Transverse colon (tissue), 4 donors: ENCODE measurements at regions not wholly inside any gene's neighbourhood (a gene's known extent, or its start where the extent isn't known, plus 50 kb on each side); places are given as distances from the start of the nearest gene placed in this dataset.

Source experiments
- DNase-seq: peaks from one replicate; pipeline ENCODE4 v3.0.0-alpha.2; 2019
- H3K27ac ChIP-seq, 4 donors: fragments of 200-600 bp; sonication (generic); 2 replicates each; pipeline ENCODE4 v1.5.1; 2016 to 2018; ENCODE audit warnings: inconsistent platforms in 4 of 4
- H3K27me3 ChIP-seq: fragments of 200-600 bp; sonication (generic); 2 replicates; pipeline ENCODE4 v1.5.1; 2017; ENCODE audit warnings: inconsistent platforms
- H3K36me3 ChIP-seq, 4 donors: fragments of 200-600 bp; sonication (generic); 2 replicates each; pipeline ENCODE4 v1.5.1; 2017 to 2019; ENCODE audit warnings: inconsistent platforms in 4 of 4
- H3K4me1 ChIP-seq, 4 donors: fragments of 200-600 bp; sonication (generic); 2 replicates each; pipeline ENCODE4 v1.5.1; 2017 to 2020; ENCODE audit warnings: inconsistent platforms in 4 of 4
- H3K4me3 ChIP-seq, 4 donors: fragments of 200-600 bp; sonication (generic); 1 replicate in 1 of 4; 2 replicates in 3 of 4; pipeline versions ENCODE4 v1.5.1 to v1.6.1; 2017 to 2019; ENCODE audit warnings: inconsistent platforms in 4 of 4
- H3K9me3 ChIP-seq, 2 donors: fragments of 200-600 bp; sonication (generic); 2 replicates each; pipeline ENCODE4 v1.5.1; 2017 to 2019; ENCODE audit warnings: inconsistent platforms in 2 of 2
- EP300 ChIP-seq: sonication (generic); formaldehyde crosslinking; IDR thresholded peaks from one replicate; pipeline ENCODE4 v1.6.1; 2017; ENCODE audit warnings: antibody characterized with exemption, low read depth
- POLR2A ChIP-seq: fragments of 450-650 bp; IDR thresholded peaks from one replicate; pipeline ENCODE4 v1.6.1; 2016; ENCODE audit warnings: antibody characterized with exemption, mild to moderate bottlenecking, moderate library complexity
- POLR2AphosphoS5 ChIP-seq, 3 donors: sonication (generic); formaldehyde crosslinking; IDR thresholded peaks; one replicate each; pipeline ENCODE4 v1.6.1; 2016; ENCODE audit warnings: antibody characterized with exemption in 3 of 3
- WGBS, 2 donors: methylation state at CpG; one replicate each; pipeline ENCODE4 v1.1.5; 2018; ENCODE audit warnings: low coverage in 1 of 2; 5-methylcytosine and 5-hydroxymethylcytosine counted together
- in situ Hi-C, 4 donors: fragments of 200-750 bp; cut with MboI; loops; one replicate each; pipeline versions ENCODE4 v1.15.0 to v1.15.1; 2017; ENCODE audit warnings: low sequenced_read_pairs in 3 of 4, low pct_ligation_motif_present in 1 of 4, low pct_unique_long_range_greater_than_20kb in 1 of 4
- intact Hi-C: fragments of 100-400 bp; cut with DNase I; formaldehyde crosslinking; loops from one replicate; pipeline ENCODE4 v1.15.1; 2023; ENCODE audit warnings: low total_unique reads
- TF ChIP-seq, protein P1 (sequence below), 5 experiments: fragments of 200-600 bp in 3 of 5; fragments of 450-650 bp in 2 of 5; sonication (generic) in 3 of 5; IDR thresholded peaks; 1 replicate in 2 of 5; 2 replicates in 3 of 5; pipeline ENCODE4 v1.5.1; 2016 to 2017; ENCODE audit warnings: antibody characterized with exemption in 5 of 5, inconsistent platforms in 3 of 5, mild to moderate bottlenecking in 2 of 5, moderate library complexity in 1 of 5

DNA sequence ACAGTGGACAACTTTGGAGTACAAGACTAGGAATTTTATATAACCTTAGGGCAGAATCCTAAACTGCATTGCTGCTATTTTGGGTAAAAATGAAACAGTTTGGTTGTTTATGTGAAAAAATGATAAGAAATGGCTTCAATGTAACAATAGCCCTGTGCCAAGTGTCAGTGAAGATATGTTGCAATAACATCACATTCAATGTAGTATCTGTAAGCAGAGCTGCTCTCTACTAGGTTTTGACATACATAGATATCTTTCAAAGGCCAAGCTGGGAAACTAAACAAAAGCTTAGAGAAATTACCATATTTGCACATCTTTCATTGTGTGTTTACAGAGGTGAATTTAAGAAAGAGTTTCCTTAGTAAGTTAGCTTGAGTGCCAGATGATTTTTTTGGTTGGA, 135.0 kb upstream of the DOK6 start:
- intact Hi-C loops (no loop called here), in situ Hi-C loops (no loop called here)
- Histone ChIP-seq H3K4me1 (no peaks in the 10 kb centered on the region), H3K27ac (no peak overlapping the region), H3K4me3 (no peak overlapping the region), H3K27me3 (no peaks in the 10 kb centered on the region), H3K9me3 (no peaks in the 10 kb centered on the region), H3K36me3 (no peaks in the 10 kb centered on the region)
- DNase-seq: no peak
- no peak for TF ChIP-seq POLR2A
- TF ChIP-seq, protein P1, sequence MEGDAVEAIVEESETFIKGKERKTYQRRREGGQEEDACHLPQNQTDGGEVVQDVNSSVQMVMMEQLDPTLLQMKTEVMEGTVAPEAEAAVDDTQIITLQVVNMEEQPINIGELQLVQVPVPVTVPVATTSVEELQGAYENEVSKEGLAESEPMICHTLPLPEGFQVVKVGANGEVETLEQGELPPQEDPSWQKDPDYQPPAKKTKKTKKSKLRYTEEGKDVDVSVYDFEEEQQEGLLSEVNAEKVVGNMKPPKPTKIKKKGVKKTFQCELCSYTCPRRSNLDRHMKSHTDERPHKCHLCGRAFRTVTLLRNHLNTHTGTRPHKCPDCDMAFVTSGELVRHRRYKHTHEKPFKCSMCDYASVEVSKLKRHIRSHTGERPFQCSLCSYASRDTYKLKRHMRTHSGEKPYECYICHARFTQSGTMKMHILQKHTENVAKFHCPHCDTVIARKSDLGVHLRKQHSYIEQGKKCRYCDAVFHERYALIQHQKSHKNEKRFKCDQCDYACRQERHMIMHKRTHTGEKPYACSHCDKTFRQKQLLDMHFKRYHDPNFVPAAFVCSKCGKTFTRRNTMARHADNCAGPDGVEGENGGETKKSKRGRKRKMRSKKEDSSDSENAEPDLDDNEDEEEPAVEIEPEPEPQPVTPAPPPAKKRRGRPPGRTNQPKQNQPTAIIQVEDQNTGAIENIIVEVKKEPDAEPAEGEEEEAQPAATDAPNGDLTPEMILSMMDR (IDR thresholded peaks at IDR 0.05): no peak
- TF ChIP-seq EP300: no peak
- TF ChIP-seq POLR2AphosphoS5 (IDR thresholded peaks at IDR 0.05): no peak

DNA sequence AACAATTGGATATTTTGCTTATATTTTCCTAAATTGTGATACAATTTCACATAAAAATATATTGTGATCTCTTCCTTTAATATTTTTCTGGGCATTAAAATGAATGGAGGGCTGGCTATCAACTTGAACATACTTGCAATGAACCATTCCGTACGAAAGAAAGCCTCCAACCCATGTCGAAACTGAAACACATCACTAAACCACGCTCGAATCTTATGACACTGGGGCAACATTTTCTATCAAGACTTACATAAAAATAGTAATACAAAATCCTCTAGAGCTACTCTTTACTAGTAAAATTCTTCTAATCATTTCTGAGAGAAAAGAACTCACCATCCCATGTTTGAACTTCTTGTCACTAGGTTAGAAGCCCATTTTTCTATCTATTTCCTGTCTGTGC, 132.8 kb upstream of the DOK6 start:
- TF ChIP-seq POLR2A (no peak), POLR2AphosphoS5 (IDR thresholded peaks at IDR 0.05) (no peak), EP300 (no peak)
- TF ChIP-seq, protein P1 (IDR thresholded peaks at IDR 0.05): no peak
- in situ Hi-C loops (no loop called here), intact Hi-C loops (no loop called here)
- Histone ChIP-seq H3K9me3 (no peaks in the 10 kb centered on the region), H3K36me3 (no peaks in the 10 kb centered on the region), H3K4me1 (no peaks in the 10 kb centered on the region), H3K27ac (no peak overlapping the region), H3K4me3 (no peak overlapping the region), H3K27me3 (no peaks in the 10 kb centered on the region)
- no peak for DNase-seq
- WGBS, 2 donors: 89 to 94% methylated on average over 5 of the region's 5 CpGs

DNA sequence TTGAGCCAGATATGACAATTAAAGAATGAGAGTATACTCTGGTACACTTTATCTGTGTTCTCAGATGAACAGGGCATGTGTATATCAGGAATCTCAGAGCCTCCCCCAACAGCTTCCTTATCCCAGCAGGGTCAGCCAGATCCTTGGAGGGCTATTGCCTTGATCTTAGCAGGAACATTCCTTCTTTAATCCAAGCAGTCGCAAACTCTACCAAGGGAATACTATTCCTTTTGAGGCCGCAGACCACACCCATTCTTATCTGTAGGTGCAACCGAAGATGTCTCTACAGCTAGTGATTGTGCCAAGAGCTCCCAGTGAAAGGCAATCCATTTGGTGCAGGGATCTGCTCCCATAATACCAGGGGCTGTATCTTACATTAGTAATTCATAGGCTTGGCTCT, 118.3 kb upstream of the DOK6 start:
- intact Hi-C loops: no loop called here
- no peak for DNase-seq
- Histone ChIP-seq H3K27ac (no peak overlapping the region), H3K4me3 (no peak overlapping the region), H3K9me3 (no peaks in the 10 kb centered on the region), H3K4me1 (no peaks in the 10 kb centered on the region), H3K27me3 (no peaks in the 10 kb centered on the region), H3K36me3 (no peaks in the 10 kb centered on the region)
- TF ChIP-seq POLR2A (no peak), POLR2AphosphoS5 (IDR thresholded peaks at IDR 0.05) (no peak), EP300 (no peak)
- TF ChIP-seq, protein P1 (IDR thresholded peaks at IDR 0.05): no peak
- in situ Hi-C loops: loop anchor here in 1 of 4 donors (25.0 kb wide), 1 partner anchor 95 kb away; no protein-coding TSS in a partner anchor
- WGBS, 2 donors: 61% methylated on average over 3 of the region's 3 CpGs; no CpG with 5 or more reads in 1 of the 2 donors

DNA sequence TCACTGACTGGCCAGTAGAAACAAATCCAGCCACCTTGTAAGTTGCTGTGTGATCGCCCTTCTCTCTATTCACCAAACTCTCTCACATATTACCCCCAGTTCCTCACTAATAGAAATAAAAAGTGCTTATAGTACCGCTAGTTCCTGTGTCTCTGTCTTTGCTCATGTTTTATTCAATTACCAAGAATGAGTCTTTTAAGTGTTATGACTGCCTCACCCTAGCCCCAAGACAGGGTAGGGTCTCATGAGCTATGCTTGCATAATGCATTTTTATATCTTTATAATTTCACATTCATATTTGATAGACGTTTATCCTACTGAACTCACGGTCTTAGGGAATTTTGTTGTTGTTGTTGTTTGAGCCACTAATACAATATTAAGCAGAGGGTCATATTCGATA, 109.6 kb upstream of the DOK6 start:
- no peak for TF ChIP-seq POLR2AphosphoS5 (IDR thresholded peaks at IDR 0.05)
- no peak for TF ChIP-seq EP300
- TF ChIP-seq POLR2A: no peak
- TF ChIP-seq, protein P1 (IDR thresholded peaks at IDR 0.05): no peak
- WGBS, 2 donors: 81 to 85% methylated on average over 5 of the region's 5 CpGs
- intact Hi-C loops (no loop called here), in situ Hi-C loops (loop anchor here in 1 of 4 donors (25.0 kb wide), 1 partner anchor 104 kb away; no protein-coding TSS in a partner anchor)
- Histone ChIP-seq H3K27me3 (no peaks in the 10 kb centered on the region), H3K27ac (no peak overlapping the region), H3K36me3 (no peaks in the 10 kb centered on the region), H3K9me3 (no peaks in the 10 kb centered on the region), H3K4me1 (no peaks in the 10 kb centered on the region), H3K4me3 (no peak overlapping the region)
- DNase-seq: no peak
